ENCODE measurements at regions not wholly inside any gene's neighbourhood (a gene's known extent, or its start where the extent isn't known, plus 50 kb on each side); places are given as distances from the start of the nearest gene placed in this dataset.

DNA sequence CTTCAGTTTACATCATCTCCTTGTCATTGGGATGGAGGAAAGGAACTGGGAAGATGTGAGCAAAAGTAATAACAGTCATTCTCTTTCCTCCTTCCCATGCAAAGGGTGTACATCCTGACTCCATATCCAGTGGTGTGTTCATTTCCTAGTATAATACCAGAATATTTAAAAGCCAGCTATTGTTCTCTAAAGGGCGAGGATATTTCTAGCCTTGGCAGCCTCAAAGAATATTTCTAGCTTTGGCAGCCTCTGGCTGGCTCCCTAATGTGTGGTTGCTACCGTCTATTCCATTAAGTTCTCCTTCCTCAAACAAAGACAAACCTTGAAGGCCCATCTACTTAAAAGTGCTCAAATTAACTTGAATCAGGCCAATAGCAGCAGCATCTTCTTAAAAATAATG lies 114.0 kb downstream of the FAM76B start:
- POLR2A ChIA-PET (ENCODE audit: low non-redundant PET), result no interaction called here
- Histone ChIP-seq H3K4me3 (ENCODE audit: low read depth, low read length, poor library complexity, severe bottlenecking) (no peak overlapping the region), H3K4me1 (ENCODE audit: insufficient read depth, low read length, poor library complexity, severe bottlenecking) (no peaks in the 10 kb centered on the region), H3K27ac (ENCODE audit: low read depth, low read length, poor library complexity, severe bottlenecking) (no peak overlapping the region), H3K9me3 (ENCODE audit: low read depth, low read length, poor library complexity, severe bottlenecking) (no peaks in the 10 kb centered on the region), H3K27me3 (replicated peaks; ENCODE audit: insufficient read depth, low read depth, low read length, poor library complexity) (no peaks in the 10 kb centered on the region), H3K36me3 (ENCODE audit: insufficient read depth, low read length, poor library complexity, severe bottlenecking) (no peaks in the 10 kb centered on the region)
- BruUV-seq (replicated peaks), result no TSS peak
- TF ChIP-seq CTCF (conservative IDR thresholded peaks at IDR 0.05; ENCODE audit: low read depth, low read length), result no peak
- TF ChIP-seq EZH2 (IDR thresholded peaks at IDR 0.05; ENCODE audit: borderline replicate concordance, low read depth, low read length, poor library complexity, severe bottlenecking), result no peak
- CTCF ChIA-PET, result no interaction called here
- intact Hi-C loops (cut with micrococcal nuclease; ENCODE audit: unreplicated experiment), result no loop called here
- no peak for DNase-seq (ENCODE audit: low spot score)

DNA sequence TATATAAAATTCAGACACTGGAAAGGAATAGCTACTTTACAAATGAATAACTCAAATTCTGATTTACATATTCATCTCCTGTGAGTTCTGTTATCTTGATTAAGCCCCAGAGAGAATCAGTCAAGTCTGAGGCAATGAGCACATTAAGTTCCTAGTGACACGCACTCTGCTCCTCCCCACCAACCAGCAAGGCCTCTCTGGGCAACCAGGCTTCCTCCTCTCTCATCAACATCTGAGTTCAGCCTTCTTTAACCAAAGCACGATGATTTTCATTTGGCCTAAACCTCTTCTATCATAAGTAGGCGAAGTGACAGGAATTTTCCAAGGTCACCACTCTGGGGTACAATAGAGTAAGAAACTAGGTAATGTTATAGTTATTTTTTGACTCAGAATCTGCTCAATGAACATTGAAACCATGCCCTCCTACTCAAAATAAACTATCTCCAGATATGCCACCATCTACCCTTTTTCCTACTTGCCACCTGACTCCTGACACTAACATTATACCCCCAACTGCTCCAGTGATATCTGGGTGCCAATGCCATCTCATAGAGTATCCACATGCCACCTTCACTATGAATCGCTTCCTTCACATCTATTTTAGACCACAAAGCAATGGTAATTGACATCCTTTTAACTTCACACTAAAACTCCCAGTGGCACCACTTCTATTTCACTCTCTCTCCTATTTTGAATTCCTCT lies 114.8 kb downstream of the FAM76B start:
- no peak overlapping the region for H3K27ac ChIP-seq (ENCODE audit: low read depth, low read length, poor library complexity, severe bottlenecking)
- H3K4me3 ChIP-seq (ENCODE audit: low read depth, low read length, poor library complexity, severe bottlenecking), result no peak overlapping the region
- ChIA-PET POLR2A (ENCODE audit: low non-redundant PET) (no interaction called here), CTCF (no interaction called here)
- H3K9me3 ChIP-seq (ENCODE audit: low read depth, low read length, poor library complexity, severe bottlenecking), result no peaks in the 10 kb centered on the region
- TF ChIP-seq CTCF (conservative IDR thresholded peaks at IDR 0.05; ENCODE audit: low read depth, low read length), result no peak
- TF ChIP-seq EZH2 (IDR thresholded peaks at IDR 0.05; ENCODE audit: borderline replicate concordance, low read depth, low read length, poor library complexity, severe bottlenecking), result no peak
- intact Hi-C loops (cut with micrococcal nuclease; ENCODE audit: unreplicated experiment), result no loop called here
- no peaks in the 10 kb centered on the region for H3K27me3 ChIP-seq (replicated peaks; ENCODE audit: insufficient read depth, low read depth, low read length, poor library complexity)
- BruUV-seq (replicated peaks), result no TSS peak
- no peaks in the 10 kb centered on the region for H3K4me1 ChIP-seq (ENCODE audit: insufficient read depth, low read length, poor library complexity, severe bottlenecking)
- no peaks in the 10 kb centered on the region for H3K36me3 ChIP-seq (ENCODE audit: insufficient read depth, low read length, poor library complexity, severe bottlenecking)
- DNase-seq (ENCODE audit: low spot score), result no peak

DNA sequence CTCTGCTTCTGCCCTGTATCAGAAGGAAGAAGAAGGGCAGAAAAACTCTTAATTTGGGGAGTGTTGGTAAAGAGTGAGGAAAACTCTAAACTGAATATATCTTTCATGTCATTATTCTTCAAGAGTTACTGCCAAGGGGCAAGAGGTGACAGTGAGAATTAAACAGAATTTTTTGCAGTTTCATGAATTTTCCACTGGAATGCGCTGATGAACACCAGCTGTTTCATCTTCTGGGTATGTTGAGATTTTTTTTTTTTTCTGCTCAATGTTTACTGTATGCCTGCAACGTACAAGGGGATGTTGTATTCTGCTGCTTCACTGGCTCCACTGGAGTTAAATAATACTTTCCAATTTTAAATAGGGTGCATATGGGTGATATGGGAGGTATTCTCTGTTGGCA lies 117.8 kb downstream of the FAM76B start:
- CTCF ChIA-PET, result no interaction called here
- Histone ChIP-seq H3K4me3 (ENCODE audit: low read depth, low read length, poor library complexity, severe bottlenecking) (no peak overlapping the region), H3K4me1 (ENCODE audit: insufficient read depth, low read length, poor library complexity, severe bottlenecking) (no peaks in the 10 kb centered on the region), H3K9me3 (ENCODE audit: low read depth, low read length, poor library complexity, severe bottlenecking) (no peaks in the 10 kb centered on the region), H3K36me3 (ENCODE audit: insufficient read depth, low read length, poor library complexity, severe bottlenecking) (no peaks in the 10 kb centered on the region), H3K27me3 (replicated peaks; ENCODE audit: insufficient read depth, low read depth, low read length, poor library complexity) (no peaks in the 10 kb centered on the region), H3K27ac (ENCODE audit: low read depth, low read length, poor library complexity, severe bottlenecking) (no peak overlapping the region)
- TF ChIP-seq EZH2 (IDR thresholded peaks at IDR 0.05; ENCODE audit: borderline replicate concordance, low read depth, low read length, poor library complexity, severe bottlenecking), result no peak
- TF ChIP-seq CTCF (conservative IDR thresholded peaks at IDR 0.05; ENCODE audit: low read depth, low read length), result no peak
- intact Hi-C loops (cut with micrococcal nuclease; ENCODE audit: unreplicated experiment), result no loop called here
- POLR2A ChIA-PET (ENCODE audit: low non-redundant PET), result no interaction called here
- DNase-seq (ENCODE audit: low spot score), result no peak
- BruUV-seq (replicated peaks), result no TSS peak

All from A673 (cell line).